ENCODE measurements at regions not wholly inside any gene's neighbourhood (a gene's known extent, or its start where the extent isn't known, plus 50 kb on each side); places are given as distances from the start of the nearest gene placed in this dataset.

DNA sequence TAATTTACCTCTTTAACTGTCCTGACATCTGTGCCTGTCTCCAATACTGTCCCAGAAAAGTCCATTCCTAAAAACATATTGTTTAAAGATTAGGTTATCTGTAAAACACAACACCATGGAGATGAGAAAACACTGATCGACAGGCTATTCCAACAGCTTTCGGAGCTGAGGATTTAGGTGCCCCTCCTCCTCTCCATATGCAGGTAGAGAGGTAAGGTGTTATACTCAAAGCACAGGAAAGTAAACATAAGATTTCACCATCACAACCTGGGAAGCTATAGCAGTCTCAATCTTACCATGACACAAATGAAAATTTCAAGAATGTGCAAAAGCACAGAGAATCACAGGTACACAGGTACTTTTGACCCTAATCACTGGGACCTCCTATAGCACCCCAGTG, 60.9 kb upstream of the RASAL2 start:
- TF ChIP-seq, protein P1, sequence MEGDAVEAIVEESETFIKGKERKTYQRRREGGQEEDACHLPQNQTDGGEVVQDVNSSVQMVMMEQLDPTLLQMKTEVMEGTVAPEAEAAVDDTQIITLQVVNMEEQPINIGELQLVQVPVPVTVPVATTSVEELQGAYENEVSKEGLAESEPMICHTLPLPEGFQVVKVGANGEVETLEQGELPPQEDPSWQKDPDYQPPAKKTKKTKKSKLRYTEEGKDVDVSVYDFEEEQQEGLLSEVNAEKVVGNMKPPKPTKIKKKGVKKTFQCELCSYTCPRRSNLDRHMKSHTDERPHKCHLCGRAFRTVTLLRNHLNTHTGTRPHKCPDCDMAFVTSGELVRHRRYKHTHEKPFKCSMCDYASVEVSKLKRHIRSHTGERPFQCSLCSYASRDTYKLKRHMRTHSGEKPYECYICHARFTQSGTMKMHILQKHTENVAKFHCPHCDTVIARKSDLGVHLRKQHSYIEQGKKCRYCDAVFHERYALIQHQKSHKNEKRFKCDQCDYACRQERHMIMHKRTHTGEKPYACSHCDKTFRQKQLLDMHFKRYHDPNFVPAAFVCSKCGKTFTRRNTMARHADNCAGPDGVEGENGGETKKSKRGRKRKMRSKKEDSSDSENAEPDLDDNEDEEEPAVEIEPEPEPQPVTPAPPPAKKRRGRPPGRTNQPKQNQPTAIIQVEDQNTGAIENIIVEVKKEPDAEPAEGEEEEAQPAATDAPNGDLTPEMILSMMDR (IDR thresholded peaks at IDR 0.05) = no peak
- TF ChIP-seq POLR2A (IDR thresholded peaks at IDR 0.05) = no peak
